ENCODE measurements at regions not wholly inside any gene's neighbourhood (a gene's known extent, or its start where the extent isn't known, plus 50 kb on each side); places are given as distances from the start of the nearest gene placed in this dataset.

DNA sequence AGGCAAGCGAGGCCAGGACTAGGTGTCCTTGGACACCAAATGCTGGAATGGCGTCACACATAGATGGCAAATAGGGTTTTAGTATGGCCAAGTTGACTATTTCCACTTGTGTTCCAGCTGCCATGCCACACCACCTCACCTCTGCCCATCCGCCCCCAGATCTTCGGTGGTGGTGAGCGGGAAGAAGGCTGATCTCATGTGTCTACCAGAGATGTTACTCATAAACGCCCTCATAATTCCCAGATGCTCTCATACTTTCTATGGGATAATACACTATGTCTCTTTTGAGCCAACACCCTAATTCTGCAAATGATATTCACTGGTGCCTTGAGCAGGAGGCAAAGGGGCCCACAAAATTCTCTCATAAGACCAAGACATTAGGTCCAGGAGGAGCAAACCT lies 281.1 kb upstream of the FN1 start:
- TF ChIP-seq, protein P1, sequence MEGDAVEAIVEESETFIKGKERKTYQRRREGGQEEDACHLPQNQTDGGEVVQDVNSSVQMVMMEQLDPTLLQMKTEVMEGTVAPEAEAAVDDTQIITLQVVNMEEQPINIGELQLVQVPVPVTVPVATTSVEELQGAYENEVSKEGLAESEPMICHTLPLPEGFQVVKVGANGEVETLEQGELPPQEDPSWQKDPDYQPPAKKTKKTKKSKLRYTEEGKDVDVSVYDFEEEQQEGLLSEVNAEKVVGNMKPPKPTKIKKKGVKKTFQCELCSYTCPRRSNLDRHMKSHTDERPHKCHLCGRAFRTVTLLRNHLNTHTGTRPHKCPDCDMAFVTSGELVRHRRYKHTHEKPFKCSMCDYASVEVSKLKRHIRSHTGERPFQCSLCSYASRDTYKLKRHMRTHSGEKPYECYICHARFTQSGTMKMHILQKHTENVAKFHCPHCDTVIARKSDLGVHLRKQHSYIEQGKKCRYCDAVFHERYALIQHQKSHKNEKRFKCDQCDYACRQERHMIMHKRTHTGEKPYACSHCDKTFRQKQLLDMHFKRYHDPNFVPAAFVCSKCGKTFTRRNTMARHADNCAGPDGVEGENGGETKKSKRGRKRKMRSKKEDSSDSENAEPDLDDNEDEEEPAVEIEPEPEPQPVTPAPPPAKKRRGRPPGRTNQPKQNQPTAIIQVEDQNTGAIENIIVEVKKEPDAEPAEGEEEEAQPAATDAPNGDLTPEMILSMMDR (IDR thresholded peaks at IDR 0.05; ENCODE audit: poor library complexity, severe bottlenecking), result no peak
- TF ChIP-seq POLR2AphosphoS5 (IDR thresholded peaks at IDR 0.05) (no peak), SMC3 (conservative IDR thresholded peaks at IDR 0.05; ENCODE audit: poor library complexity) (no peak)
- TF ChIP-seq, protein P2, sequence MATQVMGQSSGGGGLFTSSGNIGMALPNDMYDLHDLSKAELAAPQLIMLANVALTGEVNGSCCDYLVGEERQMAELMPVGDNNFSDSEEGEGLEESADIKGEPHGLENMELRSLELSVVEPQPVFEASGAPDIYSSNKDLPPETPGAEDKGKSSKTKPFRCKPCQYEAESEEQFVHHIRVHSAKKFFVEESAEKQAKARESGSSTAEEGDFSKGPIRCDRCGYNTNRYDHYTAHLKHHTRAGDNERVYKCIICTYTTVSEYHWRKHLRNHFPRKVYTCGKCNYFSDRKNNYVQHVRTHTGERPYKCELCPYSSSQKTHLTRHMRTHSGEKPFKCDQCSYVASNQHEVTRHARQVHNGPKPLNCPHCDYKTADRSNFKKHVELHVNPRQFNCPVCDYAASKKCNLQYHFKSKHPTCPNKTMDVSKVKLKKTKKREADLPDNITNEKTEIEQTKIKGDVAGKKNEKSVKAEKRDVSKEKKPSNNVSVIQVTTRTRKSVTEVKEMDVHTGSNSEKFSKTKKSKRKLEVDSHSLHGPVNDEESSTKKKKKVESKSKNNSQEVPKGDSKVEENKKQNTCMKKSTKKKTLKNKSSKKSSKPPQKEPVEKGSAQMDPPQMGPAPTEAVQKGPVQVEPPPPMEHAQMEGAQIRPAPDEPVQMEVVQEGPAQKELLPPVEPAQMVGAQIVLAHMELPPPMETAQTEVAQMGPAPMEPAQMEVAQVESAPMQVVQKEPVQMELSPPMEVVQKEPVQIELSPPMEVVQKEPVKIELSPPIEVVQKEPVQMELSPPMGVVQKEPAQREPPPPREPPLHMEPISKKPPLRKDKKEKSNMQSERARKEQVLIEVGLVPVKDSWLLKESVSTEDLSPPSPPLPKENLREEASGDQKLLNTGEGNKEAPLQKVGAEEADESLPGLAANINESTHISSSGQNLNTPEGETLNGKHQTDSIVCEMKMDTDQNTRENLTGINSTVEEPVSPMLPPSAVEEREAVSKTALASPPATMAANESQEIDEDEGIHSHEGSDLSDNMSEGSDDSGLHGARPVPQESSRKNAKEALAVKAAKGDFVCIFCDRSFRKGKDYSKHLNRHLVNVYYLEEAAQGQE (IDR thresholded peaks at IDR 0.05; ENCODE audit: borderline replicate concordance), result no peak

All from neural cell (in vitro differentiated cells).